Testis (tissue), 2 donors: ENCODE measurements at regions not wholly inside any gene's neighbourhood (a gene's known extent, or its start where the extent isn't known, plus 50 kb on each side); places are given as distances from the start of the nearest gene placed in this dataset.

ENCODE experiments used
- DNase-seq: peaks from one replicate; pipeline ENCODE4 v3.0.0-alpha.2; 2019
- H3K27ac ChIP-seq, 2 donors: fragments of 200-600 bp; sonication (generic); one replicate each; pipeline ENCODE4 v1.5.1; 2019
- H3K27me3 ChIP-seq: fragments of 200-600 bp; sonication (generic); one replicate; pipeline ENCODE4 v1.5.1; 2019
- H3K36me3 ChIP-seq: fragments of 200-600 bp; sonication (generic); one replicate; pipeline ENCODE4 v1.5.1; 2017; ENCODE audit warnings: low read depth; ENCODE audit errors: missing control alignments
- H3K4me1 ChIP-seq: fragments of 200-600 bp; sonication (generic); one replicate; pipeline ENCODE4 v1.5.1; 2019
- H3K4me3 ChIP-seq, 2 donors: fragments of 200-600 bp; sonication (generic); one replicate each; pipeline ENCODE4 v1.5.1; 2017 to 2019
- H3K9me3 ChIP-seq: fragments of 200-600 bp; sonication (generic); one replicate; pipeline ENCODE4 v1.5.1; 2017
- CTCF ChIP-seq, 3 experiments: fragments of 450-650 bp in 2 of 3; fragments of 200-600 bp in 1 of 3; sonication (generic) in 1 of 3; IDR thresholded peaks; one replicate each; pipeline ENCODE4 v1.5.1; 2016 to 2019; ENCODE audit warnings: antibody characterized with exemption in 3 of 3, mild to moderate bottlenecking in 2 of 3, moderate library complexity in 1 of 3
- POLR2A ChIP-seq: fragments of 450-650 bp; IDR thresholded peaks from one replicate; pipeline ENCODE4 v1.6.1; 2017; ENCODE audit warnings: antibody characterized with exemption, mild to moderate bottlenecking, moderate library complexity
- WGBS, 2 donors: methylation state at CpG; one replicate each; pipeline ENCODE4 v1.1.5; 2018; 5-methylcytosine and 5-hydroxymethylcytosine counted together
- intact Hi-C: fragments of 100-400 bp; cut with DNase I; formaldehyde crosslinking; loops from one replicate; pipeline ENCODE4 v1.15.1; 2023; ENCODE audit warnings: low total_unique reads

DNA sequence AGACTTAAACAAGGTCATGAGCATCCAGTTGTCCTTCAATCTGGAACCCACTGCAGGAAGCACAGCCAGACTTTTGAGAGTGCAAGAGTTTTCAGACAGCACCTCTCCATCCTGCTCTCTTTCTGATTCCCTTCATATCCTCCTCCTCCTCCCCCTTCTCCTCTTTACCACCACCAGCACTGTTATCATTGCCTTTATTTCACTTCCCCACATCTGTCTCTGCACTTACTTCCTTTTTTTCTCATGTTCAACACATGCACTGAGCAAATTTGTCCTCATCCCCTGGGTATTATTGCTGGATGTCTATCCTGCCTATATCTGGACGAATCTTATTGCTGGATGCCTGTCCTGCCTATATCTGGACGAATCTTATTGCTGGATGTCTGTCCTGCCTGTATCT, 554.8 kb downstream of the DHX35 start:
- H3K27ac ChIP-seq, result no peak overlapping the region
- no peak overlapping the region for H3K4me3 ChIP-seq
- H3K4me1 ChIP-seq, result no peaks in the 10 kb centered on the region
- no peaks in the 10 kb centered on the region for H3K27me3 ChIP-seq
- H3K9me3 ChIP-seq, result no peaks in the 10 kb centered on the region
- no peak for TF ChIP-seq POLR2A
- TF ChIP-seq CTCF (IDR thresholded peaks at IDR 0.05), result no peak
- no peaks in the 10 kb centered on the region for H3K36me3 ChIP-seq
- WGBS, 2 donors, result 78 to 80% methylated on average over 2 of the region's 2 CpGs
- no peak for DNase-seq
- intact Hi-C loops, result loop anchor here (10.0 kb wide), 1 partner anchor 1568 kb away; no protein-coding TSS in a partner anchor

GRCh38 chr20:39504710-39505094, 542.6 kb downstream of the DHX35 start:
- 67 to 76% methylated on average over 1 of the region's 1 CpG for WGBS, 2 donors
- no peak for DNase-seq
- Histone ChIP-seq H3K36me3 (no peaks in the 10 kb centered on the region), H3K27ac (no peak overlapping the region), H3K4me3 (no peak overlapping the region), H3K9me3 (no peaks in the 10 kb centered on the region), H3K4me1 (no peaks in the 10 kb centered on the region), H3K27me3 (no peaks in the 10 kb centered on the region)
- TF ChIP-seq CTCF (IDR thresholded peaks at IDR 0.05) (no peak), POLR2A (no peak)
- intact Hi-C loops, result no loop called here

DNA sequence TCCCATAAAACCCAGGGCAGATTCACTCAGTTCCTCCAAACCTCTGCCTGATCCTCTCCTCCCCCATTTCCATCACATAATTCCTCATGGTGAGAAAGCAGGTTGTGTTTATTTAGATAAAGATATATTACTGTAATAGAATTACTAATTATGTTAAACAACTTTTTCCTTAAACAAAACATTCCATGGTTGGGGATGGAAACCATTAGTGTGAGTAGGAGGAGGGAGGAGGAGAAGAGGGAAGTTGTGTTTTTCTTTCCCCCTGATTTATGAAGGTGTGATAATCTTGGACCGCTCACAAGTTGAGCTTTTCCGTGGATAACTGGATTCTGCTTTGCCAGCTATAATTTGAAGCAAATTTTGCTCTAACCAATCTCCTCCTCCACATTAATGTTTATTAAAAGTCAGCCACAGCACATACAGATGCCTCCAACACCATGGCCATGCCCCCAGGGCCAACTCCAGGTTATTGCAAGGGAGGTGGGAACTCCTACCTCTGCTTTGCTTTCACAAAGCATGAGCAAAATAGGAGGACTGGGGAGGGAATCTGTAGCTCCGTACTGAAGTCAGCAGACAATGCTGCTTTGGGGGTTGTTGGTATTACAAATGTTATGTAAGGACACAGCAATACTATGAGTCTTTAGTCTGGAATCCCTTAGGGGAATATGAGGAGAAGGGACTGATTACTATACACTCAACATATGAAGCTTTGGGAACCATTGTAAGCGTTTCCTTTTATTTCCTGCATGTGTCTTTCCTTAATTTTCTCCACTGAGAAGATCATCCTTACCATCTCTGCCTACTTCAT, 542.0 kb downstream of the DHX35 start:
- intact Hi-C loops, result no loop called here
- H3K4me1 ChIP-seq, result no peaks in the 10 kb centered on the region
- H3K27ac ChIP-seq, result no peak overlapping the region
- no peak overlapping the region for H3K4me3 ChIP-seq
- no peak for DNase-seq
- H3K36me3 ChIP-seq, result no peaks in the 10 kb centered on the region
- no peaks in the 10 kb centered on the region for H3K9me3 ChIP-seq
- H3K27me3 ChIP-seq, result no peaks in the 10 kb centered on the region
- TF ChIP-seq POLR2A (no peak), CTCF (IDR thresholded peaks at IDR 0.05) (no peak)
- 47 to 71% methylated on average over 4 of the region's 4 CpGs for WGBS, 2 donors

- no peak overlapping the region for H3K27ac ChIP-seq
- intact Hi-C loops, result no loop called here
- no peak overlapping the region for H3K4me3 ChIP-seq
- TF ChIP-seq CTCF (IDR thresholded peaks at IDR 0.05) (no peak), POLR2A (no peak)
- WGBS, 2 donors, result 83 to 88% methylated on average over 6 of the region's 6 CpGs
- no peaks in the 10 kb centered on the region for H3K27me3 ChIP-seq
- no peaks in the 10 kb centered on the region for H3K36me3 ChIP-seq
- no peaks in the 10 kb centered on the region for H3K9me3 ChIP-seq
- no peak for DNase-seq
- no peaks in the 10 kb centered on the region for H3K4me1 ChIP-seq
These were observed 530.2 kb downstream of the DHX35 start for GRCh38 chr20:39492223-39492797.

DNA sequence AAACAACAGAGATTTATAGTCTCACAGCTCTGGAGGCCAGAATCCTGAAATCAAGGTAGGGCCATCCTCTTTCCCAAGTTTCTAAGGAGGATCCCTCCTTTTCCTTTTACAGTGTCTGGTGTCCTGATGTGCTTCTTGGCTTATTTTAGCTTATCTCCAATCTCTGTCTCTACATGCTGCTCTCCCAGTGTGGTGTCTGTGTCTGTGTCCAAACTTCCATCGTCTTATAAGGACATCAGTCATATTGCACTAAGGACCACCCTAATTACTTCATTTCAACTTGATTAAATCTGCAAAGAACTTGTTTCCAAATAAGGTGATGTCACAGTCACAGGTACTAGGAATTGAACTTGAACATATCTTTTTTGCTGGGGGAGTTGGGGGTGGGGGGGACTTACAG, 529.6 kb downstream of the DHX35 start:
- WGBS, 2 donors, result 85 to 88% methylated on average over 1 of the region's 1 CpG
- Histone ChIP-seq H3K27ac (no peak overlapping the region), H3K36me3 (no peaks in the 10 kb centered on the region), H3K4me1 (no peaks in the 10 kb centered on the region), H3K4me3 (no peak overlapping the region), H3K9me3 (no peaks in the 10 kb centered on the region), H3K27me3 (no peaks in the 10 kb centered on the region)
- intact Hi-C loops, result no loop called here
- DNase-seq, result no peak
- TF ChIP-seq POLR2A (no peak), CTCF (IDR thresholded peaks at IDR 0.05) (no peak)
